ENCODE measurements at regions not wholly inside any gene's neighbourhood (a gene's known extent, or its start where the extent isn't known, plus 50 kb on each side); places are given as distances from the start of the nearest gene placed in this dataset.

DNA sequence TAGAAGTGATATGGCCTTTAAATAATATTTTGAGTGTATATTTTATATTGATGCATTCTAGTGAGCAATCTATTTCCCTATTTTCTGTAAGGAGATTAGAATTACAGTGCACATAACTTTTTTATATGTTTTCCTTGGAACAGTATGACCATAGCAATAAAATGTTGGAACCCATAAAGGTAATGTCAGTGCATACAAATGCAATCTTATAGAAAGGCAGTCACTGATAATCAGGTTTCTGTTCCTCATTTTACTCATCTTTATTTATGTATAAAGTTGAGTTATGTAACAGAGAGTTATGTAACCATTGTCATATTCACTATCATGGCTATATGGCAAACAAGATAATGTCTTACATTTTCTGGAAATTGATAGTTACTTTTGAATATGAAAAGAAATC is 179.9 kb upstream of the NETO1 start:
- Histone ChIP-seq H3K27me3 (replicated peaks in 1 of 2; ENCODE audit: control insufficient read depth in 2 of 2, insufficient read depth in 2 of 2, low read length in 1 of 2) (no peaks in the 10 kb centered on the region), H3K36me3 (ENCODE audit: control insufficient read depth in 2 of 2, insufficient read depth in 2 of 2, low read length in 1 of 2) (no peaks in the 10 kb centered on the region), H3K4me1 (ENCODE audit: control insufficient read depth, insufficient read depth, low read length) (no peaks in the 10 kb centered on the region), H3K9me3 (replicated peaks; ENCODE audit: control insufficient read depth, insufficient read depth, low read length) (no peaks in the 10 kb centered on the region; the same call in 2 of the 3 replicates), H3K9ac (ENCODE audit: control insufficient read depth, insufficient read depth, low read length) (no peak overlapping the region), H4K20me1 (ENCODE audit: control insufficient read depth, insufficient read depth) (no peaks in the 10 kb centered on the region), H3K27ac (ENCODE audit: control insufficient read depth, insufficient read depth) (no peak overlapping the region), H3K79me2 (ENCODE audit: control insufficient read depth, insufficient read depth, low read length) (no peaks in the 10 kb centered on the region), H3K4me3 (no peak overlapping the region), H3K4me2 (ENCODE audit: control insufficient read depth, insufficient read depth) (no peak overlapping the region), H2AFZ (ENCODE audit: control insufficient read depth, low read depth, low read length) (no peak overlapping the region)
- ChIA-PET SMC1A (ENCODE audit: uncharacterized antibody, unreplicated experiment) (interaction anchor here (0.7 kb wide), 1 partner anchor 22 kb away, joined by 3 read pairs; no protein-coding TSS in a partner anchor), POLR2A (no interaction called here), RAD21 (ENCODE audit: unreplicated experiment) (no interaction called here), CTCF (interaction anchor here (1.0 kb wide), 1 partner anchor 20 kb away, joined by 4 read pairs; no protein-coding TSS in a partner anchor)
- DNase-seq (ENCODE audit: low read depth, low spot score) = no peak
- in situ Hi-C loops (cut with MboI) (no loop called here), intact Hi-C loops (cut with micrococcal nuclease; ENCODE audit: unreplicated experiment) (no loop called here)
- no peak for FAIRE-seq
- ATAC-seq = 0 out of 3 replicates have a peak, but pooled peaks have one; percentile 25
- TF ChIP-seq SPI1 (IDR thresholded peaks at IDR 0.05; ENCODE audit: borderline replicate concordance, insufficient read depth, low read depth, low read length) (peak; percentile 75; the same call in 1 of the 2 replicates), MAX (IDR thresholded peaks at IDR 0.05; ENCODE audit: low read depth, low read length) (no peak)
- no TSS peak for BruUV-seq (replicated peaks)

DNA sequence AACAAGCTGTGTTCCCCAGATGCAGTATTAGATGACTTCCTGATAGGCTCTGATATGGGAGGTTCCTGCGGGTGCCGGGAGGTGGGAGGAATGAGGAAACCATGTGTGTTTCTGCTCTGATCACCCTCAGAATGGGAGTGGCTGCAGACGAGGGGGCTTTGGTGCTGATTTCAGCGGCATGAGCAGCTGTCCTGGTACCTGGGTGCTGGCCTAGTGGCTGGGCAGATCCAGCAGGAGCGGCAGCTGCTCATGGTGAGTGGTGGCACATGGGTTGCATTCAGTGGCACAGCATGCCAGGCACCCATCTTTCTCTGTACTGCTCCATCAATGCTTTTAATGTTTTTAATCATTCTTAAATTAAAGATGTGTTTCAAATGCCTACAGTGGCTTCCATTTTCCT is 177.2 kb upstream of the NETO1 start:
- H2AFZ ChIP-seq (ENCODE audit: control insufficient read depth, low read depth, low read length) = no peak overlapping the region
- H3K4me3 ChIP-seq = no peak overlapping the region
- ChIA-PET POLR2A (no interaction called here), CTCF (no interaction called here), RAD21 (ENCODE audit: unreplicated experiment) (no interaction called here), SMC1A (ENCODE audit: uncharacterized antibody, unreplicated experiment) (no interaction called here)
- H3K4me1 ChIP-seq (ENCODE audit: control insufficient read depth, insufficient read depth, low read length) = no peaks in the 10 kb centered on the region
- no peak overlapping the region for H3K4me2 ChIP-seq (ENCODE audit: control insufficient read depth, insufficient read depth)
- no peaks in the 10 kb centered on the region for H3K27me3 ChIP-seq (replicated peaks in 1 of 2; ENCODE audit: control insufficient read depth in 2 of 2, insufficient read depth in 2 of 2, low read length in 1 of 2)
- FAIRE-seq (no peak), ATAC-seq (no peak), DNase-seq (ENCODE audit: low read depth, low spot score) (no peak)
- WGBS (ENCODE audit: insufficient coverage, insufficient replicate concordance, low lambda C conversion rate, missing lambda C conversion rate) = 31% methylated on average over 5 of the region's 5 CpGs
- no peak overlapping the region for H3K27ac ChIP-seq (ENCODE audit: control insufficient read depth, insufficient read depth)
- no peaks in the 10 kb centered on the region for H3K36me3 ChIP-seq (ENCODE audit: control insufficient read depth in 2 of 2, insufficient read depth in 2 of 2, low read length in 1 of 2)
- in situ Hi-C loops (cut with MboI) = no loop called here
- H3K79me2 ChIP-seq (ENCODE audit: control insufficient read depth, insufficient read depth, low read length) = no peaks in the 10 kb centered on the region
- intact Hi-C loops (cut with micrococcal nuclease; ENCODE audit: unreplicated experiment) = no loop called here
- BruUV-seq (replicated peaks) = no TSS peak
- no peaks in the 10 kb centered on the region; the same call in 2 of the 3 replicates for H3K9me3 ChIP-seq (replicated peaks; ENCODE audit: control insufficient read depth, insufficient read depth, low read length)
- H4K20me1 ChIP-seq (ENCODE audit: control insufficient read depth, insufficient read depth) = no peaks in the 10 kb centered on the region
- TF ChIP-seq EP300 (IDR thresholded peaks at IDR 0.05; ENCODE audit: borderline replicate concordance in 1 of 2, control insufficient read depth in 1 of 2, low read depth in 2 of 2, low read length in 2 of 2) = no peak
- no peak for TF ChIP-seq HDGF (IDR thresholded peaks at IDR 0.05)
- TF ChIP-seq NFIC (IDR thresholded peaks at IDR 0.05; ENCODE audit: low read depth, low read length) = no peak
- TF ChIP-seq EED (IDR thresholded peaks at IDR 0.05; ENCODE audit: low read depth) = no peak
- no peak for TF ChIP-seq CHD4 (IDR thresholded peaks at IDR 0.05)
- no peak for TF ChIP-seq HDAC2 (IDR thresholded peaks at IDR 0.05)
- no peak for TF ChIP-seq SMARCA5 (IDR thresholded peaks at IDR 0.05)
- TF ChIP-seq ZNF207 (IDR thresholded peaks at IDR 0.05; ENCODE audit: borderline replicate concordance) = no peak
- no peak for TF ChIP-seq PAX8 (IDR thresholded peaks at IDR 0.05)
- TF ChIP-seq RAD51 (IDR thresholded peaks at IDR 0.05) = no peak
- no peak for TF ChIP-seq ZZZ3 (IDR thresholded peaks at IDR 0.05; ENCODE audit: control insufficient read depth, insufficient read length, low read depth)
- no peak for TF ChIP-seq POU2F2 (IDR thresholded peaks at IDR 0.05; ENCODE audit: borderline replicate concordance, low read depth, low read length)
- no peak for TF ChIP-seq SIN3A (IDR thresholded peaks at IDR 0.05; ENCODE audit: low read depth, low read length)
- no peak overlapping the region for H3K9ac ChIP-seq (ENCODE audit: control insufficient read depth, insufficient read depth, low read length)
